Ovary (tissue), 3 donors: ENCODE measurements at regions not wholly inside any gene's neighbourhood (a gene's known extent, or its start where the extent isn't known, plus 50 kb on each side); places are given as distances from the start of the nearest gene placed in this dataset.

ENCODE experiments used
- CTCF ChIP-seq, 3 donors: fragments of 450-650 bp in 2 of 3; fragments of 200-600 bp in 1 of 3; IDR thresholded peaks; one replicate each; pipeline versions ENCODE4 v1.5.1 to v1.8.0; 2016 to 2022; ENCODE audit warnings: antibody characterized with exemption in 3 of 3, mild to moderate bottlenecking in 1 of 3
- EP300 ChIP-seq: sonication (generic); formaldehyde crosslinking; IDR thresholded peaks from one replicate; pipeline ENCODE4 v1.6.1; 2017; ENCODE audit warnings: antibody characterized with exemption
- POLR2A ChIP-seq: fragments of 450-650 bp; IDR thresholded peaks from one replicate; pipeline ENCODE4 v1.6.1; 2017; ENCODE audit warnings: antibody characterized with exemption, mild to moderate bottlenecking, moderate library complexity
- donor health status: DM: no; HTN: no; CAD: no.

- TF ChIP-seq CTCF (IDR thresholded peaks at IDR 0.05) (no peak), POLR2A (no peak), EP300 (no peak)
Measured at GRCh38 chr18:22482948-22483347, 65.2 kb upstream of the CTAGE1 start.
